DND-41 (cell line): ENCODE measurements at regions not wholly inside any gene's neighbourhood (a gene's known extent, or its start where the extent isn't known, plus 50 kb on each side); places are given as distances from the start of the nearest gene placed in this dataset.
"Not testable (repeated sequence)": the region's sequence is repeated elsewhere in the genome, so short reads cannot be mapped to it uniquely, and the experiment has no call there.

Experiments
- ATAC-seq: fragments of 200-7000 bp; cut with Tn5 transposase; 3 replicates; pipeline ENCODE4 v1.9.1; 2021; ENCODE audit warnings: low read depth; ENCODE audit not compliant: insufficient read depth
- DNase-seq: peaks from one replicate; pipeline ENCODE4 v3.0.0-alpha.2; 2020
- H2AFZ ChIP-seq: 2 replicates; pipeline ENCODE4 v1.6.0; 2012; ENCODE audit warnings: low read depth, low read length
- H3K27ac ChIP-seq: 2 replicates; pipeline ENCODE4 v1.5.1; 2012; ENCODE audit warnings: low read length, inconsistent platforms
- H3K27me3 ChIP-seq: fragments of 200-600 bp; sonication (generic); 2 replicates; pipeline ENCODE4 v1.6.0; 2012; ENCODE audit warnings: low read length, mild to moderate bottlenecking, inconsistent platforms; ENCODE audit not compliant: insufficient read depth, poor library complexity
- H3K36me3 ChIP-seq: 2 replicates; pipeline ENCODE4 v1.5.1; 2012; ENCODE audit warnings: low read length, inconsistent platforms; ENCODE audit not compliant: insufficient read depth
- H3K4me1 ChIP-seq: 2 replicates; pipeline ENCODE4 v1.5.1; 2012; ENCODE audit warnings: mild to moderate bottlenecking, low read length; ENCODE audit not compliant: insufficient read depth
- H3K4me2 ChIP-seq: 2 replicates; pipeline ENCODE4 v1.6.0; 2012; ENCODE audit warnings: mild to moderate bottlenecking, moderate library complexity, low read length, inconsistent platforms; ENCODE audit not compliant: insufficient read depth
- H3K4me3 ChIP-seq, 2 experiments: fragments of 200-600 bp in 1 of 2; shearing (Covaris generic) in 1 of 2; 2 replicates each; pipeline ENCODE4 v1.5.1; 2012 to 2016; ENCODE audit warnings: inconsistent platforms in 2 of 2, low read length in 2 of 2, mild to moderate bottlenecking in 2 of 2, low read depth in 1 of 2, moderate library complexity in 1 of 2
- H3K79me2 ChIP-seq: 2 replicates; pipeline ENCODE4 v1.6.0; 2012; ENCODE audit warnings: low read length, inconsistent platforms; ENCODE audit not compliant: insufficient read depth
- H3K9ac ChIP-seq: 2 replicates; pipeline ENCODE4 v1.6.0; 2012; ENCODE audit warnings: low read depth, mild to moderate bottlenecking, inconsistent platforms, low read length, moderate library complexity
- H3K9me3 ChIP-seq: 2 replicates; pipeline ENCODE4 v1.5.1; 2012; ENCODE audit warnings: low read length, moderate library complexity, mild to moderate bottlenecking, inconsistent platforms; ENCODE audit not compliant: insufficient read depth, severe bottlenecking
- H4K20me1 ChIP-seq: 2 replicates; pipeline ENCODE4 v1.6.0; 2012; ENCODE audit warnings: low read length; ENCODE audit not compliant: insufficient read depth
- EZH2 ChIP-seq: IDR thresholded peaks from 3 replicates; pipeline ENCODE4 v1.6.1; 2012; ENCODE audit warnings: borderline replicate concordance, low read depth, mild to moderate bottlenecking, moderate library complexity, low read length, inconsistent platforms; ENCODE audit not compliant: severe bottlenecking
- TF ChIP-seq, protein P1 (sequence below): IDR thresholded peaks from 2 replicates; pipeline ENCODE4 v1.5.1; 2012; ENCODE audit warnings: borderline replicate concordance, low read length, moderate library complexity, mild to moderate bottlenecking; ENCODE audit not compliant: poor library complexity, severe bottlenecking; ENCODE audit errors: extremely low read depth

DNA sequence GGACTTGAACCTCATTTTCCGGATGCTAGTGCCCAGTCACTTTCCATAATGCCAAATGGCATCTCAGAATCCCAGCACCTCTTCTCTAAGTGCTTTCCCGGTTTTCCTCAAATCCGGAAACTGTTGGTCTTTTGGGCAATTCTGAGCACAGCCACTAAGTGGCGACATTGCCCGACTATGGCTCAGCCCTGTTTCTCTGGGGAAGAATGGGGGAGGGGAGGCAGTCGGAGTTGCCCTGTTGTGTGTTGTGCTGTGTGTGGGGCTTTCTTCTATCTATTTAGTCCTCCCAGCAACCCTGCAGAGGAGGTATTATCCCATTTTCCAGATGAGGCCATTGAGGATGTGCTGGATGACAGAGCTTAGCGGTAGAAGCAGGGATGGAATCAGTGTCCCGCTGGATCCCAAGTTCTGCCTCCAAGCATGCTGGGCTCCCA lies 175.0 kb downstream of the FCRL5 start:
- not testable (repeated sequence) for H3K79me2 ChIP-seq, H3K9me3 ChIP-seq, H4K20me1 ChIP-seq, H3K4me2 ChIP-seq, H3K9ac ChIP-seq, H3K4me3 ChIP-seq, H3K4me1 ChIP-seq, H3K36me3 ChIP-seq, H3K27ac ChIP-seq, H2AFZ ChIP-seq
- TF ChIP-seq, protein P1, sequence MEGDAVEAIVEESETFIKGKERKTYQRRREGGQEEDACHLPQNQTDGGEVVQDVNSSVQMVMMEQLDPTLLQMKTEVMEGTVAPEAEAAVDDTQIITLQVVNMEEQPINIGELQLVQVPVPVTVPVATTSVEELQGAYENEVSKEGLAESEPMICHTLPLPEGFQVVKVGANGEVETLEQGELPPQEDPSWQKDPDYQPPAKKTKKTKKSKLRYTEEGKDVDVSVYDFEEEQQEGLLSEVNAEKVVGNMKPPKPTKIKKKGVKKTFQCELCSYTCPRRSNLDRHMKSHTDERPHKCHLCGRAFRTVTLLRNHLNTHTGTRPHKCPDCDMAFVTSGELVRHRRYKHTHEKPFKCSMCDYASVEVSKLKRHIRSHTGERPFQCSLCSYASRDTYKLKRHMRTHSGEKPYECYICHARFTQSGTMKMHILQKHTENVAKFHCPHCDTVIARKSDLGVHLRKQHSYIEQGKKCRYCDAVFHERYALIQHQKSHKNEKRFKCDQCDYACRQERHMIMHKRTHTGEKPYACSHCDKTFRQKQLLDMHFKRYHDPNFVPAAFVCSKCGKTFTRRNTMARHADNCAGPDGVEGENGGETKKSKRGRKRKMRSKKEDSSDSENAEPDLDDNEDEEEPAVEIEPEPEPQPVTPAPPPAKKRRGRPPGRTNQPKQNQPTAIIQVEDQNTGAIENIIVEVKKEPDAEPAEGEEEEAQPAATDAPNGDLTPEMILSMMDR, result peak; percentile 74
- peak; percentile 72 for ATAC-seq
- DNase-seq, result peak; percentile 51
- H3K27me3 ChIP-seq, result peaks cover 30% of the 10 kb centered on the region

DNA sequence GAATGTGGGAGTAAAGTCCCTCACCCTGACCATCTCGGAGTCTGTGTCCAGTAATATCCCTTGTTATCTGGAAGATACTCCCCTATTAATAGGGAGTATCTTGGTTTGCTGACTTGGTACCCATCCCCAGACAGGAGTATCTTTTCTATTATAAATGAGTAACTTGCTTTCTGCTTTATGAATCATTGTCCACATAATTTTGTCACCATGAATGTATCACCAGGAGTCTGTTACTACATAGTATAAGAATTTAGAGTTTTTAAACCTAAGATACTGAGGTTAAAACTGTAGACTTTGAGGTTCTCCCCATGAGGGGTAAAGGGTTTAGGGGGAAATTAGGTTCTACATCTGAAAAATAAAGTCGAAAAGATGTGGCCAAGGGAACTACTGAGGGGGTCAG lies 175.6 kb downstream of the FCRL5 start:
- Histone ChIP-seq H3K36me3 (no peaks in the 10 kb centered on the region), H3K27ac (no peak overlapping the region), H3K79me2 (no peaks in the 10 kb centered on the region), H3K9me3 (no peaks in the 10 kb centered on the region), H4K20me1 (no peaks in the 10 kb centered on the region), H3K4me2 (no peak overlapping the region), H3K4me1 (no peaks in the 10 kb centered on the region), H3K9ac (no peak overlapping the region), H3K27me3 (peaks cover 28% of the 10 kb centered on the region), H2AFZ (no peak overlapping the region), H3K4me3 (no peak overlapping the region)
- ATAC-seq (no peak), DNase-seq (no peak)
- TF ChIP-seq, protein P1, result no peak
- TF ChIP-seq EZH2, result no peak

DNA sequence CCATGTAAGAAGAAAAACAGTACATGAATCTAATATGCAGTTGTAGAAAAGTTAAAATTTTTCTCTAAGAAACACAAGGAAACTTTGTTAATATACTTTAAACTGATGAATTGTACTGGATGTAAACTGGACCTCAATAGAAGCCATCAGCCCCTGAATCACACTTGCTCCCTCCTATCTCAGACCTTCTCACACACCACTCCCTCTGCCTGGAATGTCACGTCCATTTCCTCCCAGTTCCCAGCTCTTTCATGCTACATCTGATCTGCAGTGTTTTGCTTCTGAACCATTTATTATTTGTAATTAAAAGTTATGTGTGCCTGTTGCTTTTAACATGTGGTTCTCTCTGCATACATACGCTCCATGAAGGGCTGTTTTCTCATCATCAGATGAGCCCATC lies 180.0 kb downstream of the FCRL5 start:
- not testable (repeated sequence) for ATAC-seq, H3K9ac ChIP-seq, H4K20me1 ChIP-seq, H3K79me2 ChIP-seq, H3K4me2 ChIP-seq, H3K4me1 ChIP-seq, DNase-seq, H3K4me3 ChIP-seq, H2AFZ ChIP-seq, H3K36me3 ChIP-seq, H3K27ac ChIP-seq, H3K9me3 ChIP-seq
- peaks cover 12% of the 10 kb centered on the region for H3K27me3 ChIP-seq

DNA sequence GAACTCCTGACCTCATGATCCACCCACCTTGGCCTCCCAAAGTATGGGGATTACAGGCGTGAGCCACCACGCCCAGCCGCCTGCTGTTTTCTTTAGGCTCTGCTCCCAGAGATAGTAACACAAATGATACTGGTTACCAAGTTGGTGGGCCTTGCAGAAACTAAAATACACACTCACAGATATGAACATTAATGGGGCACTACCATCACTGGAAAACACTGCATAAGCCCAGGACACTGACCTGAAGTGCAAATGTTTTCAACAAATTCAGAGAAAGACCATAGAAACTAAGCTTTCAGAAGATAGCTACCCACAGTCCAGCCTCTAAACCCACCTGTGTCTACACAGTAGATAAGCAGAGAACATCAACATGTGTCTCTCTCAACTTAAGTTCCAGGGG lies 180.5 kb downstream of the FCRL5 start:
- Histone ChIP-seq H3K9me3 (no peaks in the 10 kb centered on the region), H4K20me1 (no peaks in the 10 kb centered on the region), H3K4me1 (no peaks in the 10 kb centered on the region), H3K27me3 (peaks cover 12% of the 10 kb centered on the region), H3K9ac (no peak overlapping the region), H3K4me3 (no peak overlapping the region), H2AFZ (no peak overlapping the region), H3K4me2 (no peak overlapping the region), H3K79me2 (no peaks in the 10 kb centered on the region), H3K27ac (no peak overlapping the region), H3K36me3 (no peaks in the 10 kb centered on the region)
- DNase-seq, result no peak
- no peak for TF ChIP-seq EZH2
- TF ChIP-seq, protein P1, result no peak
- no peak for ATAC-seq
